GM18907 (cell line): ENCODE measurements at regions not wholly inside any gene's neighbourhood (a gene's known extent, or its start where the extent isn't known, plus 50 kb on each side); places are given as distances from the start of the nearest gene placed in this dataset.
"Not testable (repeated sequence)": the region's sequence is repeated elsewhere in the genome, so short reads cannot be mapped to it uniquely, and the experiment has no call there.

Experiments
- ATAC-seq: cut with Tn5 transposase; IDR thresholded peaks from one replicate; pipeline ENCODE4 v1.9.1; 2021; ENCODE audit warnings: mild to moderate bottlenecking, moderate library complexity; ENCODE audit not compliant: unreplicated experiment

DNA sequence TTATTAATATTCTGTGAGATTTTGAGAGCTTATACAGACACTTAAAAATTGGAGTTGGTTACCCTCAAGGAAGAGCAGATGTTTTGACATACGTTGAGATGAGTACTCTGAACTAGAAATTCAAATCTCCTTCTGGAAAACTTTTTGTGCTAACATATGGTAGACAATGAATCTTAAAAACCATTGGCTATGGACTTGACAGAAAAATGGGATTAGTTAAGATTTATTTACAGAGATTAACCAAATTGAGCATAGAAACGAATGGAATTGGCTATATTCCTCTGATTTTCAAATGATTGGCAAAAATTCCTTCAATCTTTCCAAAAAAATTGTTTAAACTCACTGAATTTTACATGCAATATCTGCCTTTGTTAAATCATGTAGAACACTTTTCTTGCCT lies 1392.9 kb downstream of the BRINP3 start:
- no peak for ATAC-seq

DNA sequence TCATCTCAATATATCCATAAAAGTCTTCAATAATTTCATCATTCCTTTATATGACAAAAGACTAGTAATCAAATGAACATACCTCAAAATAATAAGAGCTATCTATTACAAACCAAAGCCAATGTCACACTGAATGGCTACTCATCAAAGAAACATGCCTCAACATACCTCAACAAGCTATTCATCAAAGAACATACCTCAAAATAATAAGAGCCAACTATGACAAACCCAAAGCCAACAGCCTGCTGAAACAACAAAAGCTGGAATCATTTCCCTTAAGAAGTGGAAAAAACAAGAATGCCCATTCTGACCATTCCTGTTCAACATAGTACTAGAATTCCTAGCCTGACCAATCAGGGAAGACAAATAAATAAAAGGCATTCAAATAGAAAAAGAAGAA lies 1373.7 kb downstream of the BRINP3 start:
- no peak for ATAC-seq

DNA sequence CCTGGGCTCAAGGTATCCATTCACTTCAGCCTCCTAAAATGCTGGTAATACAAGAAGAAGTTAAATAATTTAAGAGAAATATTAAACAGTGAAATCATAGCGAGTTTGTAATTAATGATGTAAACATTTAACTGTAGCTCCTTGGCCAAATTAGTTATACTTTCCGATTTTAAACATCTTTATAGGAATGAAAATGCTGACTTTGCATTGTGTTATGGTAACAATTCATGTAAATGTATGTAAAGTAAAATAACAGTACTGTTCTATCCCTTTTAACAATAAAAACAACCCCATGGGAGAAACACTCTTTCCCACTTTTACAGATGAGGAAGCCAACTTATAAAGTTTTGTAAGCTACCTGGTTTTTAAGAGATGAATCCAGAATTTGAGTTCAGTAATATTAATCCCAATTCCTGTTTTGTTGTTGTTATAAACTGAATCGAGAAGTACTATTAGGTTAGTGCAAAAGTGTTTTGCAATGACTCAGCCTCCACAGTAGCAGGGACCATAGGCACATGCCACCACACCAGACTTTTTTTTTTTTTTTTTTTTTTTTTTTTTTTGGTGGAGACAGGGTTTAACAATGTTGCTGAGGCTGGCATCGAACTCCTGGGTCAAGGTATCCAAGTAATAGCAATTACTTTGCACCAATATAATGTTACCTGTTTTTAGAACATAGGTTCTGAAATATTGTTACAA lies 1360.4 kb downstream of the BRINP3 start:
- ATAC-seq, result no peak

DNA sequence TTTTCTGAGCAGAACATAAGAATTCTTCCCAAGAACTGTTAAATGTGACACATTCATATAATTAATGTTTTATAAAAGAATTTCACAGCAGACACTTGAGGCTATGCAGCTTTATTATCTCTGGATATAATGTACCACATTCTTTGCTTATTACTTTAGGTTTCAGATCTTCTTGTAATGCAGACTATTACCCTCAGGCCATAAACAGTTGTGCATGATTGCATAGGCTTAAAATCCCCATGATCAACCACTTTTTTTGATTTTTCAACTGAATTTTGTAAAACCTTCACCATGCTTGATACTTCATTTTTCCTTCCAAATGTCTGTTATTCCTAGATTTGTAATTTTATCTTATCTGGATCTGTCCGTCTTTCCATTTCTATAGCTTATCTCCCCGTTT lies 1355.7 kb downstream of the BRINP3 start:
- no peak for ATAC-seq

DNA sequence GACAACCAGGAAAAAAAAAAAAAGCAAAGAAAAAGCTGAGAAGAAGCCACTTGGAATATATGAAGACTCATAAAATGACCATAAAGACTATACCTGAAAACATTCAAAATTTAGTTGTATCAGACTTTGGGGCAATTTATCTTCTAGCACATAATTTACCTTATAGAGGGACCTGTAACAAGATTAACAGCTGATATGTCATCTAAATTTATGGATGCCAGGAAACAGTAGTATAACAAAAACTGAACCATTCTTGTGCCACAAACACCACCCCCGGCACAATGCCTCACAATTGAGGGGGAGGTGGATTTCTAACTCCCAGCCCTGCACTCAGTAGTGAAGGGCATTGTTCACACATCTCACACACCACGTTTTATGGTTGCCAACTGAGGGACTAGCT lies 1352.0 kb downstream of the BRINP3 start:
- ATAC-seq, result no peak

DNA sequence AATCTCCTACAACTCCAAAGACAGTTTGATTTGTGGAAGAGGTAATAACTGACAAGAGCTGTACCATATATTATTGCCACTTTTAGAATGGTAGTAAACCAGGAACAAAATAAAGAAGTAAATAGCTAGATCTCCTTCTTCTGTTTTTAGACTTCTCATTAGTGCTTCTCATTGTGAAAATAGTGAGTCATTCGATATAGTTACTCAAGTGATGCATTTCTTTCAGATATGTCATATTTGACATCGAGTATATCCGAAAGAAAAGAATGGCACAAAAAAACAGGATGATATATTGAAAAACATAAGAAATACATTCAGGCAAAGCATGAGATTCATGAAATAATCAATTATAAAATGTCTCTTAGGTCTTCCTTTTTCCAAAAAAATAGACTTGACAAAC lies 1346.1 kb downstream of the BRINP3 start:
- no peak for ATAC-seq

DNA sequence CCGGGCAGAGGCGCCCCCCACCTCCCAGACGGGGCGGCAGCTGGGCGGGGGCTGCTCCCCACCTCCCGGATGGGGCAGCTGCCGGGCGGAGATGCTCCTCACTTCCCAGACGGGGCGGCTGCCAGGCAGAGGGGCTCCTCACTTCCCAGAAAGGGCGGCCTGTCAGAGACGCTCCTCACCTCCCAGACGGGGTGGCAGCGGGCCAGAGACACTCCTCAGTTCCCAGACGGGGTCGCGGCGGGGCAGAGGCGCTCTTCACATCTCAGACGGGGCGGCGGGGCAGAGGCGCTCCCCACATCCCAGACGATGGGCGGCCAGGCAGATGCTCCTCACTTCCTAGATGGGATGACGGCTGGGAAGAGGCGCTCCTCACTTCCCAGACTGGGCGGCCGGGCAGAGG lies 1337.9 kb downstream of the BRINP3 start:
- ATAC-seq, result not testable (repeated sequence)

DNA sequence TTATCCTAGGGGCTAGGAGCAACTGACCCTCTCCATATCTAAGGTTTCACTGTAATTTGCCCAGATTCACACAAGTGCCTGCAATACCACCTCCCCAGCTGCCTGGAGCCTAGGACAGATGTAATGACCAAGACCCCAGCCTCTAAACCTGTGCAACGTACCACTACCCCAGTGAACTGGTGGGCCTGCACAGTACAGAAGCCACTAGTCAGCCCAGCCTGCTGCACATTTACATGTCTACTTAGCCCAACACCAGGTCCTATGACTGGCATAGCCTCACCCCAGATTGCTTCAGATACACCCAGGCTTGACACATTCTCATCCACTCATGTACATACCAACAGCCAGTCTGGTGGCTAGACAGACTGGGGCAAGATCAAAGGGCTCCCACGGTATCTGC lies 1336.6 kb downstream of the BRINP3 start:
- no peak for ATAC-seq

DNA sequence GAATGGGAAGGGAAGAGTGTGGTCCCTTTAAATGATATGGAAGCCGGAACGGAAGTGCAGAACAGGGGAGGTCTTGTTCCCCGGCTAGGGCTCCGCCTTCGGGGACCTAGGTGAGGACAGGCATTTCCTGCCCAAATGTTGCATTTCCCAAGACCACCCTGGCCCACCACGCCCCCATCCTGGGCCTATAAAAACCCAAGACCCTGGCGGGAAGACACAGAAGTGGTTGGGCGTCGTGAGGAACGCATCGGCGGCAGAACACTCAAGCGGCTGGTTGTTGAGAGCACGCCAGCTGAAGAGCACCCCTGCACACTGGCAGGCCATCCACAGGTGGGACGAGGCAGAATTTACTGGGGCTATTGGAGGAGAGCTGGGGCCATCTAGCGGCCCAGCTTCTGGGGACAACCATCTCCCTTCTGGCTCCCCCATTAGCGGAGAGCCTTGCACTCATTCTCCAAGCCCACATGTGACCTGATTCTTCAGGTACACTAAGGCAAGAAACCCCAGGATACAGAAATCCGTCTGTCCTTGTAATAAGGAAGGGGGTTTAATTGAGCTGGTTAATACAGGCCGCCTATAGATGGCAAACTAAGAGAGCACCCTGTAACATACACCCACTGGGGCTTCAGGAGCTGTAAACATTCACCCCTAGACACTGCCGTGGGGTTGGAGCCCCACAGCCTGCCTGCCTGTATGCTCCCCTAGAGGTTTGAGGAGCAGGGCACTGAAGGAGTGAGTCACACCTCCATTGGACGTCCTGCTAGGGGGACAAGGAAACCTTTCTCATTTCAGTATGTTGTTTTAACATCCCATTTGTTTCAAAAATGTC lies 1327.9 kb downstream of the BRINP3 start:
- no peak for ATAC-seq

DNA sequence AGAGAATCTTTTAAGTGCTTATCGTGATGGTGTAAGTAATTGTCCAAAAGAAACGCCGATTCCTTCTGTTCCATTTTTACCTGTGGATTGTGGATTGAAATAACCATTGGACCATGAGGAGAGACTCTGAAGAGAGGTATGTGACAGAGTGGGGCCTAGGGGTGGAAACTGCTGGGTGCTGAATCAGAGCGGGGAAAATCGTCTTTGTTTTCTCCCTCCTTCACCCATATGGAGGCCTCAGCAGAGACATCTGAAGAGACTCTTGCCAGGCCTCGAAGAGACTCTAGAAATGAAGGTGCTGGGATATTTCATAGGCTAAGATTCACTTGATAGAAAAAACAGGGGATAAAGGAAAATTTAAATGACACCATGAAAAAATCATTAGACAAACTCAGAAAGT lies 1327.0 kb downstream of the BRINP3 start:
- no peak for ATAC-seq

DNA sequence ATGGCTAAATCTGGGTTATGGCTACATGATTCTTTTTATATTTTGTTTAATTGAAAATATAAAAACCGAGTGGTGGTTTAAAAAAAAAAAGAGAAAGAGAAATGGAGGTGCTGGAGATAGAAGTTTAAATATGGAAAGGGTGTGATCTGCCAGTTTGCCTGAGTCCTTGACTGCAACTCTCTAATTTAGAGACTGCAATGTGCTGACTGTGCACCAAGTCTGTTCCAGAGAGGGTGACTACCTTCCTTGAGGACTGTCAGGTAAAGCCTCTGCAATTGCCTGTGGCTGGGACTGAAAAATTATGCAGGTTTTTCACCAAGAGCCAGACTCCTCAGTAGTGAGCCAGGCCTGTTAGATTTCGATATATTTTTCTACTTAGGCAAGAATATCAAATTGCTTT lies 1326.3 kb downstream of the BRINP3 start:
- ATAC-seq, result no peak

DNA sequence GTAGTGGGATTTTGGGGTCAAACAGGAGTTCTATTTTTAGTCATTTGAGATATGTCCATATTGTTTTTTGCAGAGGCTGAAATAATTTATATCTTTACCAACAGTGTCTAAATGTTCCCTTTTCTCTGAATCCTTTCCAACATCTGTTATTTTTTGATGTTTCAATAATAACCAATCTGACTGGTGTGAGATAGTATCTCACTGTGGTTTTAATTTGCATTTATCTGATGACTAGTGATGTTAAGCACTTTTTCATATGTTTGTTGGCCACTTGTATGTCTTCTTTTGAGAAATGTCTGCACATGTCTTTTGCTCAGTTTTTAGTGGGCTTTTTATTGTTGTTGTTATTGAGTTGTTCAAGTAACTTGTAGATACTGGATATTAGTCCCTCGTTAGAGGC lies 1325.0 kb downstream of the BRINP3 start:
- no peak for ATAC-seq

DNA sequence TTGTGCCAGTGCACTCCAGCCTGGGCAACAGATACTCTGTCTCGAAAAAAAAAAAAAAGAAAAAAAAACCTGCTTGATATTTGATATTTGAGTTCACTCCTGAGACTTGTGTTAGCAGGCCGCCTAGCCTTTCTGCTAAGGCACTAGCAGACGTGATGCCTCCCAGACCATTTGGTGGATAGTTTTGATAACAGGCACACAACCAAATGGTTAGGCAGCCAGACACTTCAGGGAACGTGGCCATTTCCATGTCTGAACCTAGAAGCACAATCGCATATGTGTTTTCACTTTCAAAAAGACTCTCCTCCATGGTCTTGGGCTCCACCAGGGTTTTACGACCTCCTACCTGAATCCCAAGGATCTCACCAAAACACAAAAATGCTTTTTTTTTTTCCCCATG lies 1319.5 kb downstream of the BRINP3 start:
- no peak for ATAC-seq

DNA sequence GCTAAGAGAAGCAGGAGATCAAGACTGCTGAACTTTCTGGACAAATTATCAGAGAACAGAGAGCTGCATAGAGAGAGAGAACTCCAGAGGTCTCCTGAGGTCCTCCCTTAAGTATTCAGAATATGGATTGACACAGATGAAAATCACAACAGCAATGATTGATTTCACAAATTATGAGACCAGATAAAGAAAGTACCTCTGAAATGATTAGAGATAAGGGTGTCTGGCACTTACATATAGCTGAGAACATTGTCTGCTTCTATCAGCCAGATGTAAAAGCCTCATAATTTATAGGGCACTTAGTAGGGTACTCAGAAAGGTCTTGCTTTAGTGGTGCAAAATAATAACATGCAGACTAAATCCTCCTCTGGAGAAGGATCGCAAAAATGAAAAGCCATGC lies 1301.8 kb downstream of the BRINP3 start:
- ATAC-seq, result no peak

DNA sequence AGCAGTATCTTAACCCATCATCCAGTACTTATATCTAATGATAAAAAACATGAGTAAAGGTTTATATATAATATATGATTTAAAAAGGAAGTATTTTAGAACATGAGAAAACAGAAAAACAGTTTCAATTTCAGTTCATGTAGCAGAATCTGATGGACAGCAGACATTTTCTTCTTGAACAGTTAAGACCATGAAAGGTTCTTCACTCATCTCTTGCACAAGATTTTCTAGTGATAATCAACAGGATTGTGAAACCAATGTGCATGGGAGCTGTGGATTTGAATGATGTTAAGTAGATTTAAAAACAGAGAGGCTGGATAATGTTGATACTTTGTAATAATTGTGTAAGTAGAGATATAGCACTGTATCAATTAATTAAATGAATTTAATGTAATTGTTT lies 1297.6 kb downstream of the BRINP3 start:
- ATAC-seq, result no peak

DNA sequence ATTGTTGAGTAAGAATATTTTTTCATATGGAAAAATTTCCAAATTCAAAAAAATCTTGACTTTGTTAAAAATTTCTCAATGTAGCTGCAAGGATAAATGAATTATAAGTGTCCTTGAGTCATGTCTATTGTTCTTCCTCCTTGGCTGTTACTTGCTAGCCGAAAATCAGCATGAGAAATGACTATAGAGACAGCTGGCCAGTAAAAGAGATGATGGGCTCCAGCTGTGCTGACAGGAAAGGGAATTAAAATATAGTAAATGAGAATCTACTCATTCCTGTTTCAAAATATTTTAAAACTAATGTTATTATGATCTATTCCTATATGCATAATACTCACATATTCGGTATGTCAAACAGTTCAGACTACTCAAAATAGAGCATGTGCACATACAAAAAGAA lies 1292.6 kb downstream of the BRINP3 start:
- ATAC-seq, result no peak

DNA sequence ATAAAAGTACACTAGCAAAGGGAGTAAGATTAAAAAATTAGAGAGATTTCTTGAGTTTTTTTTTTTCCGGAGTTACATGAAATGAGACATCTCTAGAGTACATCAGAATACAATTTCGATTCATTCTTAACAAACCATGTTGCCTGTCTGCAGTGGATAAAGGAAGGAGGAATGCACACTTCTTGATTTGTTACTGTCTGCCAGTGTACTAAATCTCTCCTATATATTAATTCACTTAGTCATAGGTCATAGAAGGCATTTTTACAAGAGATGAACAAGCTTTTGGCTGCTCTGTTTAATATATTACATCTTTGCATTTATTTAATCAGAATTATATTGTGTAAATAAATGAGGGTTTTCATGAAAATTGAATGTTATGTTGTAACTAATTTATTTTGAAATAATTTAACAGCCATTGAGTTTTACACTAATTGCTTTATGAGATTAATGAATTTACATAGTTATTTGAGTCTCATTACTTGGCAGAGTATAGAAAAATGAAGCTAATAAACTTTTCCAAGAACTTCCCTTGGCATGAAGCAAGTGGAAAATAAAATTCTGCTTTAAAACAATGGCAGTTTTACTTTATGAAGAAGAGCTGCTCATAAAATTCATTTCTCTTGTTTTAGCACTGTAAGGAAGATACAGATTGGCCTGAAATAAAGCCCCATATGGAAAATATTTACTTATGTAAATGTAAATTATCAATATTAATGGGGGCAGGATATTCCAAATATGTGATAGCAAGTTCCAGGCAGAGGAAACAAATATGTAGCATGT lies 1284.7 kb downstream of the BRINP3 start:
- no peak for ATAC-seq

DNA sequence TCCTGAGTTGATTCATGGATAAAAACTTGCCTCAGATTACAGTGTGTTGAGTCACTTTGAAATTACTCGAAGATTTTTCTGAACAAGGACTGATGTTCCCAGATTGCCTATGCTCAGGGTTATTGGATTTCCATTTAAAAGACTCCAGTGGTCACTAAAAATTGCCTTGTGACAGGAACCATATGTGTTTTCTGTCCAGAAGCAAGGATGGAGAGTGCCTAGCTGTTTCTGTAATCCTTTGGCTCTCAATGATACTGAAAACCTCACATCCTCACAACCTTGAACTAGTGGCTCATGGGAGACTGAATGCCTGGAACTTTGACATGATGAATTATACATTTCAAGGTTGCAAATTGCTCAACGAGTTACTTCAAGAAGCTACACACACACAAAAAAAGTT lies 1271.8 kb downstream of the BRINP3 start:
- no peak for ATAC-seq

DNA sequence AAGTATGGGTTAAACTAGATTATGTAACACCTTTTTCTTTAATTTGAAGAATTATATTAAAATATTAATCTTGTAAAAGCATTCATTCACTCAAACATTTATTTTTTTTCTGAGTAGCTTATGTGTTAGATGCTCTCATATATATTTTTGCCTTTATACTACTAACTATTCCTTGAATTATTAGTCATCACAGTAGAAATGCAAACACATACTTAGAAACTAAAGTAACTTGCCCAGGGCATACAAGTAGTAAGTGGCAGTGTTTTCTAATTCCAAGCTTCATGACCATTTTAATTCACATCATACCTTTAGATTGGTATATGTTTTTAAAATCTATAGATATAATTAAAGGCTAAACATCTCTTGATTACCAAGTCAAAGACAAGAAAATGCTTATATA lies 1271.0 kb downstream of the BRINP3 start:
- ATAC-seq, result no peak

DNA sequence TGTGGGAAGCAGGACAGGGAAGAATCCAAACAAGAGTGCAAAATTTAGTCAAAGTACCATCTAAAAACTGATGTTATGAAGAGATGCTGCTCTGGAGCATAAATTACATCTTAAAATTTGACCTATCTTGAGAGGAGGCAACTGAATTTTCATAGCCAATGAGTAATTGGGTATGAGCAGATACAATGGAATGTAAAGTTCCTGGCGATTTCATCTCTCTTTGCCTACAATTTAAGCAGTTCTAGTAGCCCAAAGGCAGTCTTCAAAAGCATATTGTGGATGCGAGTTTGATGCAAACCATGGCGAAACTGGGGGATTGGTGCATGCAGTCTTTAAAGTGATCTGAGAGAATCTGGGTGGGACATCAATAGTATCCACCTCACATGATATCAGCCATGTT lies 1265.9 kb downstream of the BRINP3 start:
- no peak for ATAC-seq

DNA sequence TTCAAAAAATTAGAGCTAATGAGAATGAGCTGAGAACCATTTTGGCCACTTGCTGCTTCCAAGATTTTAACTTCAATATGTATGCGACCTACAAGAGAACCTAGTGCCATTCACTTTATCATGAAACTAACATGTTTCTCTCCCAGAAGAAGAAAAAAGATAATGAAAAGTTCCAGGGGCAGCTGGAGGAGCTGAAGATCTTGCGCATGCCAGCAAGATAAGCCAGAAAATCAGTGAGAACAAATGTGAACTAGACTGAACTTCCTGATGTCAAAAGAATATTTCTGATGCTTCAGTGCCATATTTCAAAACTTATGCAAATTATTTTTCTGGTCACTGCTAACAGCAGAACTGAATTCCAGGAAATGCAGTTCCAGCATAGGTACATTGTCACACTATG lies 1265.1 kb downstream of the BRINP3 start:
- no peak for ATAC-seq

DNA sequence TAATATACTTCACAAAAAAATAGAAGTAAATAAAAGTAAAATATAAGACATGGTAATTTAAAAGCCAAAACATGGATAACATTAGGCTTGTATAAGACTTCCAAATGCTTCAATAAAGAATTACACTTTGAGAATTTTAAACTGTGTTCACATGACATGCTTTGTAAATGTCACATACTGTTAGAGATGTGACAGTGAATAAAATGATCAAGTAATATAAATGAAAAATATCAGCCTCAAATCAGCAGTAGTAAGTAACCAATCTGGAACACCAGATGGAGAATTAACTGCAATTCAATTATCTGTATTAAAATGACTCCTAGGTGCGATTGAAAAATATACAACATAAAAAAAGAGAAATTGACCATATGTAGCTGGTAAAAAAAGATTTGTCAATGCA lies 1260.8 kb downstream of the BRINP3 start:
- ATAC-seq, result no peak
